HG02610 (cell line): ENCODE measurements at regions not wholly inside any gene's neighbourhood (a gene's known extent, or its start where the extent isn't known, plus 50 kb on each side); places are given as distances from the start of the nearest gene placed in this dataset.

ENCODE experiments used
- ATAC-seq: cut with Tn5 transposase; IDR thresholded peaks from one replicate; pipeline ENCODE4 v1.9.1; 2021; ENCODE audit warnings: mild to moderate bottlenecking, moderate library complexity; ENCODE audit not compliant: unreplicated experiment

DNA sequence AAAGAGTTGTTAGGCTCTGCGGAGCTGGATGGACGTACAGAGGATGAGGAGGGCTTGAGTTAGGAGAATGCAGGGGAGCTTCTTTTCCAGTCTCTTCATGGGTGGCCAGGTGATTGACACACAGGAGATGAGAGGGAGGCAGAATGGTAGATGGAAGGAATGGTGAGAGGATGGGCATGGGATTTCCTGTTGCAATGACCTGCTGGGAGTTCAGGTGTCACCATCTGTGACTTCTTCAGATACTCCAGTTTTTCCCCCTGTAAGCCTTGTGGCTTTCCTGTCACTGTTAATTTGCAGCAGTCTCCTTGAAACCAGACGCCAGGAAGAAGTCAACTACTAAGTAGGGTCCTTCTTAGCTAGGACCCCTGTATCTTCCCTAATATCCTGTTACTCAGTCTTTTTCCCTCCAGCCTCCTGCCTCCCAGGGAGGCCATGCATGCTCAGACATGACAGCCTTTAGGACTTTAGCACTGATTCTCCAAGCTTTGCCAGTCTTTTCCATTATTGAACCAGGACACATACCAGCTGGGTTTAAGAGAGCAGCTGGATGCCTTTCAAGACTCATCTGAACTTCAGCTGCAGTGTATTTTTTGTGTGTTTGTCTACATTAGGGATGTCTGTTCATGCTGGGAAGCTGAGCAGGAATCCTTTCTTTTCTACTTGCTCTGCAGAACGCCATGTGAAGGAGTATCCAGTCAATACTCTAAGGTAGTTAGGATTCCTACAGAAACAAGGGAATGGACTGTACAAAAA, 67.2 kb upstream of the CD180 start:
- no peak for ATAC-seq

DNA sequence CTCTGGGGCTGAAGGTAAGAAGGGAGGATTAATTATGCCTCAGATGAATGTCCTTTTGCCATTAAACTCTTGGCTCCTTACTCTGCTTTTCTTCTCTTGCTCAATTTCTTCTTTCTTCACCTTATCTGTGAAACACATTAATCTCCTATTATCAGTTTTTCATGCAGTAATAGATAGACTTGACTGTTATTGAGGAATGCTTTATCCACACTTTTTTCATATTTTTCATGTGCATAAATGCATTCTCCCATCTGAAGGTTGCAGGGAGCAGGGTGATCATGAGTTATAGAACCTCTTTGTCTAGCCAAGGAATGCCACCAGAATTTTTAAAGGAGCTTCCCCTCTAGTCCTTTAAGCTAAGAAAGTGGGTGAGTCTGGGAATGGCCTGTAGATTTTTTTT, 66.4 kb upstream of the CD180 start:
- ATAC-seq, result no peak

DNA sequence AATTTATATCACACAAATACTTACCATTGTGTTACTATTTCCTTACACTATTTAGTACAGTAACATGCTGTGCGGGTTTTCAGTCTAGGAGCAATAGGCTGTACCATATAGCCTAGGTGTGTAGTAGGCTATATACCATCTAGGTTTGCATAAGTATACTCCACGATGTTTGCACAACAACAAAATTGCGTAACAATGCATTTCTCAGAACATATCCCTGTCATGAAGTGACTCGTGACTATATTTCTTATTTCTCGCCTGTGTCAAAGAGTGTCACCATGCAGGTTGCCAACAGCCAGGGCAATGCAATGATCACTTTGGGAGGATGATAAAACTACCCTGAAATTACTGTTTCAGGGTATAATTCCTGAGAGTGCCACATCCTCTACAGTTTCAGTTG, 65.6 kb upstream of the CD180 start:
- ATAC-seq, result no peak

DNA sequence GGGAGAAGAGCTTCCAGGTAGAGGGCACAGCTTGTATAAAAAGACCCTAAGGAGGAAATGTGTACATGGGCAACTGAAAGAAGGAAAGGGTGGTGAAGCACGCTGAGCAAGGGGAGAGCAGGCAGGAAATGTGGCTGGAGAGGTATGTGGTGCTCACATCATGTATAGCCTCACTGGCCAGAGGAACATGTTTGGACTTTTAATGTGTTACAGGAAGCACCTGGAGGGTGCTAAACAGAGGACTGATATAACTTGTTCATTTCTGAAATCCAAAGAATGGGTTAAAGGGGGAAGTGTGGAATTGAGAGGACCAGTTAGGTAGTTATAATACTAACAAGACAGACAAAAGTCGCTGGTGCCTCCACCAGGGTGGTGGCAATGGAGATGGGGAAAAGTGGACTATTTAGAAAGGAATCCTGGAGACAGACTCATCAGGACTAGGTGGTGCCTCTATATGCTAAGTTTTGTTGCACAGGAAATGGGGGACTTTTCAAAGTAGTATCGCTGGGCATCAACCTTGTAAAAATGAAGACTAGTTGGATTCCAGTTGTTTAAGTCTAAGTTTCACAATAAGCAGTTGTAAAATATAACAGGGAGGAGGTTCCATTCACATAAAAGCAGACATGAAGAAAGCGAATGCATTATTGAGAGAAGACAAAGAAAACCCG, 63.1 kb upstream of the CD180 start:
- ATAC-seq, result no peak

DNA sequence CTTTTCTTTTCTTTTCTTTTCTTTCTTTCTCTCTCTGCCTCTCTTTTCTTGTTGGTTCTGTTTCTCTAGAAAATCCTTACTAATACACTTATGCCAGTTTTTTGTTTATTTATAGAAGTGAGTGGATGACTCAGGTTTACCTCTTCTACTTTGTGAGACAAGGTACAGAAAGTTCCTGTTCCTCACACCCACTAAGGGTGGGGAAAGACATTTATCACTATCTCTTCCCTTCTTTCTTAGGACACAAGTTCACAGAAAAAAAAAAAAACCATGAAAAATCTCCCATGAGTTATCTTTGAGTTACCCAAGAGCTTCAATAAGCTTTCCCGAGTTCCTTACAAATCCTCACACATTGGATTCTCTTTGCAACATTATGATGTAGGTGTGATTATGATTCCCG, 60.9 kb upstream of the CD180 start:
- ATAC-seq, result no peak

DNA sequence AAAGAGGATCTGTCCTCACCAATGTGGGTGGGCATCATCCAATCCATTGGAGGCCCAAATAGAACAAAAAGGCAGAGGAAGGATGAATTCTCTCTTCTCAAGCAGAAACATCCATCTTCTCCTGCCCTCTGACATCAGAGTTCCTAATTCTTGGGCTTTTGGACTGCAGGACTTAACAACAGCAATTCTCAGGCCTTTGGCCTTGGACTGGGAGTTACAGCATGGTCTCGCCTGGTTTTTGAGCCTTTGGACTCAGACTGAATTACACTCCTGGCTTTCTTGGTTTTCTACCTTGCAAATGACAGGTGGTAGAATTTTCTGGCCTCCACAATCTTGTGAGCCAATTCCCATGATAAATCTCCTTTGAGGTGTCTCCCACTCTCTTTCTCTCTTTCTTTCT, 60.5 kb upstream of the CD180 start:
- ATAC-seq, result no peak

DNA sequence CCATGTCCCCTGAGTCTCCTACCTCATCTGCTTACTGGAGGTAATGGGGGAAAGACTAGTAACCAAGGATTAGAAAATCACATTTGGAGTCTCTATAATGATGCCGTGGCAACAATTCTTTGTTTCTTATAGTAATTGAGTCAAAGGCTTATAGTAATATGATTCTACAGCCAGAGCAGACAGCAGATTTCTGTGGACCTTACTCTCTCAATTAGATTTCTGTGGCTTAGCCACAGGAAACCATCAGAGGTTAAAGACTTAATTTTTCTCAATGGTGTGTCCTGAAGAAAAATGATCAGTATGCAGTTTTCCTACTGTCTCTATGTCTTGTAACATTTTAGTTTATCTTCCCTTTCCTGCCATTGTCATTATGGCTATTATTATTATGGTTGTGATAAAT, 59.3 kb upstream of the CD180 start:
- ATAC-seq, result no peak

DNA sequence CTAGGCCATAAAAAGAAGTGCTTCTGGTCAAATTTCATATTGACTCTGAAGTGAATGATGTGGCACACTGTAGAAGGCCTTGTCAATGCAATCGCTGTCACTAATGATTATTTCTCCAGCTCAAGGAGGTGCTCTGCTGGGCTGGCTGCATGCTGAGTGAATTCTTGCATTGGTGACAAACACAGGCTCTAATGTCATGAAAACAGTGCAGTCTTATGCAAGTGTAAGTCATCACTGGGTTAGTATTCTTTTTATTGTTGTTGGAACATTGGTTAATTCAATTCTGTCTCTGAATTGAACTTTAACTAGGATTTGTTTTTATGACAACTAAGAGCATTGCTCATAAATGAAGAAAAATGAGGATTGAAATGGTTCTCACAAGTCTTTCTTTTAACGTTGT, 57.3 kb upstream of the CD180 start:
- no peak for ATAC-seq

DNA sequence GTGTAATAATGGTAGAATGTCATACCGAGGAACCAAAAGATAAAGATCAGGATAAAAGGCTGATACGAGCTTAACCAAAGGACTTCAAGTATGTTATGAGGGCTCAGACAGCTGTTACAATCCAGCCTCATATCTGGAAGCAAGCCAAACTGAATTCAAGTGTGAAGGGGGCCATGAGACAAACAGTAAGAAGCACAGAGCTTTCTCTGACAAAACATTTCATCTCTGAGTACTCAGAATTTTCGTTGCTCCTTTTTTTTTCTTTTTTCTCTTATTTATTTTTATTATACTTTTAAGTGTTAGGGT, 52.9 kb upstream of the CD180 start:
- ATAC-seq, result no peak

DNA sequence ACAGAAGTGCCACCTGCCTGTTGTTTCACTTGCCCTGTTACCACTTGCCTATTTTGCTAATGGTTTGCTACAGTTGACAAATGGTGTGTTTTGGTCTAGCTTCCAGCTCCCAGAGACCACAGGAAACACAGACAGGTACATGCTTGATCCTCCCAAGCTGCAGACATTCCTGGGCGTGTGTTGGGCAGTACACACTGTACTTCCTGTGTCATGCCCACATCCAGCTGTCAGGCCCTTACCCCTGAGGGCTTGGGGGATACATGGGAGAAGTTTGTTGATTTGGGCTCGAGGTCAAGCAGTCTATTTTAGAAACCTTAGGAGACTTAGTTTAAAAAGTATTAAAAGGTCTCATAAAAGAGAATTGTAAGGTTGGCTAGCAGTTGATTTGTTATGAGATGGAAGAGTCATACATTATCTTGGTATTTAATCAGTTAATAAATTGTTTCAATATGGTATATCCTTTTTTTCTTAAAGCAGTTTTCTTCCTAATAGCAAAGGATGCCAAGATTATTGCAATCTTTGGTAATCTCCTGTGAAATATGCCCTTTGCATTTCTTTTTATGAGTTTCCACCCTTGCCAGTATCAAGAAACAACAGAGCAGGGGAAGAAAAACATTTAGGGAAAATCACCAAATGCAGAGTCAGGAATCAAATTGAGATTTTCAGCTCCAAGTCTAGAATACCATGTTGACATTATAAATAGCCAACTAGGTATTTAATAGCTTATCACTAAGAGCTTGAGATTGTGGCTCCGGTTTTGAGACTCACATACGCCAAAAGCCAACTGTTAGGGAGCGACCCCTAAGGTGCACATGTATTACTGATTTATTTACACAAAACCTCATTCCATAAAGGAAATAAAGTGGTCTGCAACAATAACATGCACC, 52.3 kb upstream of the CD180 start:
- no peak for ATAC-seq

DNA sequence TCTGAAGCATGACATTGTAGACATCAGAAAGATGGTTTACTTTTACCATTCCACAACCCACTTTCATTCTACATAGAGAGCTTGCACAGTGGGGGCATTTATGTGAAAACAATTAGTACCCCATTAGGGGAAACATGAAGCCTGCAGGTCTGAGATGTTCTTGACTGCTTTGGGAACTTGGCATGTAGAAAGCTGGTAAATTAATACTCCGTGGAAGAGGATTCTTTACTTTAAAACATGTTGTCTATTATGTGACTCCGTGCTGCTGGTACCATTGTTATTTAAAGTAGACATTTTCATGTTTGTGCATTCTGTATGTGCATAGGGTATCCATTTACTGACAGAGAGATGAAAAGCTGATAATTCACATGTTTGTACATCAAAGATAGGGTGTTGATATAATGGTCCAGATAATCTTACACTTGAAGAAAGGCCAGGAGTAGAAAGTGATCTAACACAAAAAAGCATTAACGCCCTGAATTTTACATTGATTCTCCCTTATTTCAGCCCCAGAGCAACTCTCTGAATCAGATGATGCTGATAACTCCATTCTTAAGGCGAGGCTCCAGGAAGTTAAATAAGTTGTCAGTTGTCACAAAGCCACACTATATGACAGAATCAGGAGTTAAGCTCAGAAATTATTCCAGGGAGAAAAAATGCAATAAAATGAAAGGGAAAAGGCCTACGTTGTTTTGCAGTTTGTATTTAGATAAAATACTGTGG, 50.1 kb upstream of the CD180 start:
- no peak for ATAC-seq
